GM21529 (cell line): ENCODE measurements at regions not wholly inside any gene's neighbourhood (a gene's known extent, or its start where the extent isn't known, plus 50 kb on each side); places are given as distances from the start of the nearest gene placed in this dataset.

Experiments used
- ATAC-seq: cut with Tn5 transposase; IDR thresholded peaks from one replicate; pipeline ENCODE4 v1.9.1; 2021; ENCODE audit not compliant: unreplicated experiment

- no peak for ATAC-seq
These were observed 958.5 kb downstream of the BRD1 start for GRCh38 chr22:48869161-48869560.

- ATAC-seq, result no peak
These were observed 959.1 kb downstream of the BRD1 start for GRCh38 chr22:48868554-48868953.

GRCh38 chr22:48867891-48868290 is 959.8 kb downstream of the BRD1 start:
- ATAC-seq, result no peak

DNA sequence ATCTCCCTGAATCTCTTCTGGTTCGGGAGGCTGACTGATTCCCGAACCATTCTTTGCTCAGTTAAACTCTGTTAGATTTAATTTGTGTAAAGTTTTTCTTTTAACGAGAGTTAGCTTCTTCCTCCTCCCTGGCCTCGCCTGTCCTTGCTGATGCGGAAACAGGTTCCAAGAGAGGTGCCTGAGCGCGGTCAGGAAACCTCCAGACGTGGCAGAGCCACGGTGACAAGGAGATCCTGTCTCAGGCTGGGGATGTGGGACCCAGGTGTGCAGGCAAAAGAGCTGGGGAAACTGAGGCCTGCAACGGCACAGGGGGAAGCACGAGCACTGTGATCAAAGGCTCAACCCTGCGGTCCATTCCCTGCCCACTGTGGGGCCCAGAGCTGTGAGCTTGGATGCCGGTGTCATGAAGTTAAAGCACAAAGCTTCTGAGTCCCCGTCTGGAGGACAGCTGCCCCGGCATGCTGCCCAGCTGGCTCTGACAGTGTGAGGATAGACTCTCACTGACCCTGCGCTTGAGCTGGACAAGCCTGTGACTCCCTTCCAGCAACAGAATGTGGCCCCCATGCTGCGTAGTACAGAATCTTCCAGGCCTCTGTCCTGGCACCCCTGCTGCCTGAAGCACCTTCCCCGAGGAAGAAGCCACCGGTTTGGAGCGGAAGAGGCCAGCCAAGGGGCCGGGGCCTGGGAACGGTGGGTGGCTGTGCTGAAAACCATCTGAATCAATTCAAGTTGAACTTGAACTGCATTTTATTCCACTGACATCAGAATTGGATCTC is 960.6 kb downstream of the BRD1 start:
- ATAC-seq, result no peak

- ATAC-seq, result no peak
These were observed 962.9 kb downstream of the BRD1 start for GRCh38 chr22:48864748-48865147.

- ATAC-seq, result no peak
These were observed 963.6 kb downstream of the BRD1 start for GRCh38 chr22:48863965-48864528.

DNA sequence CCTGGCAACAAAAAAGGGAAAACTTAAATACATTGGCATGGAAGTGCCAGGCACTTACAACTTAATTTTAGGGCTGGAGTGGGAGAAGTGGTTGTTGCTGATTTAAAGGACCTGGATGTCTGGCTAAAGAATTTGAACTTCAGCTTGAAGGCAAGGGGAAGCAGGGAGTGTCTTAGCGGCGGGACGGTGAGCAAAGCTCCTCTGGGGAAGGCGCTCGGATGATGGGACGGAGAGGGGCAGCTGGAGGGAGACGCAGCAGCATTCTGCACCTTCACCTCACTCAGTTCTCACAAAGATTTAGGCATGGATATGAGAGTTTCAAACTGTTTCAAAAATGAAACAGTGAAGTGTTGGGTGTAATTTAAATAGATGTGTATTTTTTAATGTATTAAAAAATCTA is 967.1 kb downstream of the BRD1 start:
- no peak for ATAC-seq

- ATAC-seq, result no peak
These were observed 968.8 kb downstream of the BRD1 start for GRCh38 chr22:48858856-48859255.

DNA sequence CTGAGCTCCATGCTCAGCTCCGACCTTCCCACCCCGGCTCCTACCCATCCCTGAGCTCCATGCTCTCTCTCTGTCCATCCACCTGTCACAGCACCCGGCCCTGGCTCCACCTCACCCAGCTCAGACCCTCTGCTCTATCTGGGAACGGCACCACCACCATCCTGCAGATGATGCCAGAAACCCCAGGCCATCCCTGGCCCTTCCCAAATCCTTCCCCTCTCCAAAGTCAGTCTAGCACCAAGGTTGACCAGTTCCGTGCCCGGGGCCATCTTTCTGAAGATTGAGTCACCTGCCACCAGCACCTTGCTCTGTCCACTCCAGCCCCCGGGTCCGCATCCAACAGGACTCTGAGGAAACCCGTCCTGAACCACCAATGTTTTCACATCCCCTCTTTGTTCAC is 969.6 kb downstream of the BRD1 start:
- ATAC-seq, result no peak

- ATAC-seq, result no peak
These were observed 970.4 kb downstream of the BRD1 start for GRCh38 chr22:48857202-48857805.

- ATAC-seq, result no peak
These were observed 971.4 kb downstream of the BRD1 start for GRCh38 chr22:48856308-48856615.

GRCh38 chr22:48855593-48856307 is 971.9 kb downstream of the BRD1 start:
- ATAC-seq, result no peak

DNA sequence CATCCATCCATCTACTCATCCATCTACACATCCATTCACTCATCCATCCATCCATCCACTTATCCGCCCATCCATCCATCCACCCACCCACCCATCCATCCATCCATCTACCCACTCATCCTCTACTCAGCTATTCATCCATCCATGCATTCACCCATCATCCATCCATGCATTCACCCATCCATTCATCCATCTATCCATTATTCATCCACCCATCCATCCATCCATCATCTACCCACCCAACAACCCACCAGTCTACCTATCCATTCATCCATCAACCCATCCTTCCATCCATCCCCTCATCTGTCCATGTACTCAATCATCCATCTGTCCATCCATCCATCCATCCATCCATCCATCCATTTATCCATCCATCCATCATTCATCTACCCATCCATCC is 972.7 kb downstream of the BRD1 start:
- ATAC-seq, result no peak

DNA sequence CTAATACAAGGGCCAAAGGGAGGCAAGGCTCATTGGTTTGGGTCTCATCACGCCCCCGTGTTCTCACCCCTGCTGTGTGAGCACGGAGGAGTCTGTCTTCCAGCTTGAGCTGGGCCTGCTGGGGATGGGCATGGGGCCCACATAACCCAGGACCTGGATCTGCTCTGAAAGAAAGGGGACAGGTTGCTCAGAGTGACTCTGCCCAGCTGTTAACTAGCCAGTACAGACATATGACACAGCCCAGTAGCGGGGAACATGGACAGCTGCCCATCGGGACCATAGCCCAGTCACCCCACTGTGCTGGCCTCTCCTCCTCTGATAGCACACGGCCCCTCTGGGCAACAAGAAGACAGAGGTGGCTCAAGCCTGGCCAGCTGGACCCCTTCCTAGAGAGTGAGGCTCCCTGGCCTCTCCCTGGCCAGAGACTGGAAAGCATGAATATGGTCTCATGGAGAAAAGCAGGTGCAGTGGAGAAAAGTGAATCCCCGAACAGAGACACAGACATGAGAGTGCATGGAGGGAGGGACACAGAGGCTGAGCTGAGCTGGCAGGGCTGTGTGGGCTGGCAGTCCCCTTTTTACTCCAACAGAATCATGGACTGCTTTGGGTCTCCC is 973.9 kb downstream of the BRD1 start:
- ATAC-seq, result no peak

GRCh38 chr22:48851933-48852549 is 975.6 kb downstream of the BRD1 start:
- no peak for ATAC-seq

DNA sequence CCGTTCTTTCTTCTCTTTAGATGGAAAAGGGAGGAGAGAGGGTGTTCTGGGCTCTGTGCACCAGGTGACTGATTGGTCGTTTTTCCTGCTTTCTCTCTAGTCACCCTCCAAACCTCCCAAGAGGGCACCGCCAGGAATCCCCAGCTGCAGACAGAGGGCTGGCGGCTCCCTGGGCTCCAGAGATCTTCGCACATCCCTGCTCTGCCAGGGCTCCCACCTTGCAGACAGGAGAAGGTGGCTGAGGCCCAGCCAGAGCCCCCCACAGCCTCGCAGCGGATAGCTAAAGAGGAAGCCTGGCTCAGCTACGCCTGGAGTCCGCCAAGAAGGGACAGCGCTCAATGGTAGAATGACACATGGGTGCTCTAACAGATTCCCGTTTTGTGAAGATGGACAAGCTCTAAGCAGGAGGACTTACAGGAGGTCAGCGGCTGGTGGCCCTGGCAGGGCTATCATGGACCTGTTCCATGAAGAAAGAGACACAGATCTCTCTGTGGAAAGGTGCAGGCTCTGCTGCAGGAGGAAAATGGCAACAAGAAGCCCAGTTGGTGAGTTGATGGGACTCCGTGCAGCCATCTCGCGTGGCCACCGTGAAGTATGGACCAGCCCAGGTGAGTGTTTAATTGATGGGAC is 976.9 kb downstream of the BRD1 start:
- no peak for ATAC-seq

DNA sequence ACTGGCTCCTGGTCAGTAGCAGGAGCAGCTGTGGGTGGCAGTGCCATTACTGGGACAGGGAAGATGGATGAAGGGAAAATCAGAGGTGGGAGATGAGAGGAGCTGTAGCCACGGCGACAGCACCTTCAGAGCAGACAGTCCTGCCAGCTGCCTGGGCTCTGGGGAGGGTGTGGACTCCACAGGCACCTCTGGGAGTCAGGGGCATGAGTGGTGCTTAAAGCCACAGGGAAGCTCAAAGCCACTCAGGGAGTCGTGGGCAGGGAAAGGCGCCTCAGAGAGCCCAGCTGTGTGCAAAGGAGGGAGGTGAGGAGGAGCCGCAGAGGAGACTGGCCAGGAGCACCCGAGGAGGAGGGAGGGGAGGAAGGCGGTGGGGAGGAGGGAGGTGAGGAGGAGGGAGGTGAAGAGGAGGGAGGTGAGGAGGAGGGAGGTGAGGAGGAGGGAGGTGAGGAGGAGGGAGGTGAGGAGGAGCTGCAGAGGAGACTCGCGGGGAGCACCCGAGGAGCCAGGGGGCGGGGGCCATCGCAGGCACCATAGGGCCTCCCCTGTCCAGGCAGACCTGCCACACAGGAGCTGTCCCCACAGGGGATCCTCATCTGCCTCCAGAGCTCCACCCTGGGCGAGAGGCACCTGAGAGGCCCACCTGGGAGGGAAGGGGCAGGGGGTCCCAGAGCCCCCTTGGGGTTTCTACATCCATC is 977.6 kb downstream of the BRD1 start:
- ATAC-seq, result no peak

DNA sequence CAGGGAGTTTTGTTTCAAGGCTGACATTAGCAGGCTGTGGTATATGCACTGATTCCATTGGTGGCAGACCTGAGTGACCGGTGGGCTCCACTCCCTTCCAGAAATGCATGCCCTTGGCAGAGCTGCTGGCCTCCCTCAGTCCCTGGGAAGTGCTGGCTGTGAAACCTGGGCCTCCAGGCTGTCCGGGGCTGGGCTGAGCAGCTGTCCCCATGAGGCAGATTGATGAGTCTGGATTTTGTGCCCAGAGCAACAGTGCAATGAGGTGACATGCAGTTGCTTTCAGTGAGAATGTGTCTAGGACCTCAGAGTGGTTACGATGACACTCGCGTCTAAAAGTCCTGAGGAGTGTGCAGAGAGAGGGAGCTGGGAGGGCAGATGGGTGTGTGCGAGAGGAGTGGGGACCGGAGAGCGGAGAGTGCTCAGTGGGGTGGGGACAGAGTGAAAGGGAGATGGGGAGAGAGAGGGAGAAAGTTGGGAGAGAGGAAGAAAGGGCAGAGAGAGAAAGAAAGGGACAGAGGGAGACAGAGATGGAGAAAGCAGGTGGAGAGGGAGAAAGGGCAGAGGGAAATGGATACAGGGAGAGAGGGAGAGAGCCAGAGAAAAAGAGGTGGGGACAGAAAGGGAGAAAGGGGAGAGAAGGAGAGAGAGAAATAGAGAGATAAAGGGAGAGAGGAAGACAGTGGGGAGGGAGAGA is 978.3 kb downstream of the BRD1 start:
- ATAC-seq, result no peak

DNA sequence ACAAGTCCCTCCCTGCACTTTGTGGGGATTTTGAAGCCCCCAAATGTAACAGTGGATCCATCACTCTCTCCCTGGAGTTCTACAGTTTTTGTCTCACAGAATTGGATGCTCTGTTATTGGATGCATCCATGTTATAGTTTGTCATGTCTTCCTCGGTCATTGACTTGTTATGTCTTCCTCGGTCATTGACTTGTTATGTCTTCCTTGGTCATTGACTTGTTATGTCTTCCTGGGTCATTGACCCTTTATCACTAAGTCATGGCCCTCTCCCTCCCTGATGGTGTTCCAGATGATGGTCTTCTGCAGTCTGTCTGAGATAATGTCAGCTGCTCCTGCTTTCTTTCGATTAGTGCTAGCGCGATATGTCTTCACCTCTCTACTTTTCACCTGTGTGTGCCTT is 981.5 kb downstream of the BRD1 start:
- no peak for ATAC-seq
